ENCODE measurements at regions not wholly inside any gene's neighbourhood (a gene's known extent, or its start where the extent isn't known, plus 50 kb on each side); places are given as distances from the start of the nearest gene placed in this dataset.

- no peak for TF ChIP-seq NKRF (conservative IDR thresholded peaks at IDR 0.05)
- TF ChIP-seq ZNF274 (IDR thresholded peaks at IDR 0.05; ENCODE audit: insufficient read depth, insufficient read length): no peak
- no peak for TF ChIP-seq ZNF592 (IDR thresholded peaks at IDR 0.05)
- TF ChIP-seq GABPA (IDR thresholded peaks at IDR 0.05; ENCODE audit: low read depth): no peak
- TF ChIP-seq YBX1 (IDR thresholded peaks at IDR 0.05): no peak
- no peak for TF ChIP-seq PML (IDR thresholded peaks at IDR 0.05; ENCODE audit: low read length)
- no peak for TF ChIP-seq RELA (IDR thresholded peaks at IDR 0.05; ENCODE audit: borderline replicate concordance, partially characterized antibody)
- TF ChIP-seq STAT1 (conservative IDR thresholded peaks at IDR 0.05): no peak
- TF ChIP-seq MXI1 (IDR thresholded peaks at IDR 0.05; ENCODE audit: low read depth, low read length): no peak
Observed at GRCh38 chr13:111964411-111965035, 102.4 kb upstream of the SOX1 start (continued).

Measured in GM12878 (cell line).